M059J (cell line): ENCODE measurements at regions not wholly inside any gene's neighbourhood (a gene's known extent, or its start where the extent isn't known, plus 50 kb on each side); places are given as distances from the start of the nearest gene placed in this dataset.

Experiments used
- DNase-seq: peaks from one replicate; pipeline ENCODE4 v3.0.0-alpha.2; 2012; ENCODE audit warnings: low read depth

DNA sequence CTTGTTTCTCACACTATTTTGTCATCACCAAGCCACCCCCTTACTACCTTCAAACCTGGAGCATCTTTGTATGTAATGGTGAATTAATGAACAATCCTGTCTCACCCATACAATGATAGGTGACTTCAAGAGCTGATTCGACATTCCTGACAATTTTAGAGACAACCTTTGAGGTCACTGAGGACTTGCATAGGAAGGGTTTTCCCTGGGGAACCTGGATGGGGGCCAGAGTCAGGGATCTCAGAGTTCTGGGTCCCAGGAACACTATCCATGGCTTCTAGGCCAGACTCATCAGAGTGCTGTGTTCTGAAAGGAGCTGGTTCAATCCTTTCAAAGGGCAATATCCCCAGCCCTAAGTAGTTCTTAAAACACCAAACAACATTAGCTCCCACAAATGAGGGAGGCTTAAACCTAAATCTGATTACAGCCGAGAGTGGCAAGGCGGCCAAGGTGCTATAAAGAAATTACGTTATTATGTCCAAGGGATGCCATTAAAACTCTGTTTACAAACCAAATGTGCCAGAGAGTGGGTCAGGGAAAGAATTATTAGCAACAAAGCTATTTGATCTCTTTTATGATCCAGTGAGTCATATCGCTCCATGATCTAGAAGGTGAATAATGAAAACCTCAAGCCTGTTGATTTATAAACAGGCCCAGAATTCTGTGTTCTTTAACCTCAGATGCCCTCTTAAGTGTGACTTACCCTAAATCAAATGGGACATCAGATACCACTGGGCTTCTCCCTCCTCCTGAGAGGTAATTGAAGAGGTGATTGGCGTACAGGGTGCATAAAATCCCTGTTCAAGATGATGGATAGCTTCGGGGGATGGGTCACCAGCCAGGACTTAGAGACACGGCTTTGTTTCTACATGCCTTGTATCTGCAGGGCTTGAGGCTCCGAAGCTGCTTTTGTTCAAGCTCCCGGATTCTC lies 230.2 kb upstream of the TBX3 start:
- DNase-seq = peak; percentile 99

- no peak for DNase-seq
Measured at GRCh38 chr12:114912811-114913210, 228.8 kb upstream of the TBX3 start.

DNA sequence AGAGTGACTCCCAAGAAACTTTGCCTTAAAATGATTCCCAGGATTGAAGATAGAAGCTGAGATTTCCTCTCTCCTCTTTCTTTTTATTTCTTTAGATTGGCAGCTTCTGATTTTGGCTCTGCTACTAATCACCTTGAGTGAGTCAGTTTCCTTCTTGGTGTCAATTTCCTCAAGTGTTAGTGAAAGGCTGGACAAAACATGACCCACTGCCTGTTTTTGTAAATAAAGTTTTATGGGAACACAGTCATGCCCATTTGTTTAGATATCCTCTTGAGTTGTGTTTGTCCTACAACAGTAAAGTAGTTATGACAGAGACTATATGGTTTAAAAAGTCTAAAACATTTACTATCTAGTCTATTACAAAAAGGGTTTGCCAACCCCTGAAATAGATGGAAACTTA lies 227.2 kb upstream of the TBX3 start:
- DNase-seq = peak; percentile 74

DNA sequence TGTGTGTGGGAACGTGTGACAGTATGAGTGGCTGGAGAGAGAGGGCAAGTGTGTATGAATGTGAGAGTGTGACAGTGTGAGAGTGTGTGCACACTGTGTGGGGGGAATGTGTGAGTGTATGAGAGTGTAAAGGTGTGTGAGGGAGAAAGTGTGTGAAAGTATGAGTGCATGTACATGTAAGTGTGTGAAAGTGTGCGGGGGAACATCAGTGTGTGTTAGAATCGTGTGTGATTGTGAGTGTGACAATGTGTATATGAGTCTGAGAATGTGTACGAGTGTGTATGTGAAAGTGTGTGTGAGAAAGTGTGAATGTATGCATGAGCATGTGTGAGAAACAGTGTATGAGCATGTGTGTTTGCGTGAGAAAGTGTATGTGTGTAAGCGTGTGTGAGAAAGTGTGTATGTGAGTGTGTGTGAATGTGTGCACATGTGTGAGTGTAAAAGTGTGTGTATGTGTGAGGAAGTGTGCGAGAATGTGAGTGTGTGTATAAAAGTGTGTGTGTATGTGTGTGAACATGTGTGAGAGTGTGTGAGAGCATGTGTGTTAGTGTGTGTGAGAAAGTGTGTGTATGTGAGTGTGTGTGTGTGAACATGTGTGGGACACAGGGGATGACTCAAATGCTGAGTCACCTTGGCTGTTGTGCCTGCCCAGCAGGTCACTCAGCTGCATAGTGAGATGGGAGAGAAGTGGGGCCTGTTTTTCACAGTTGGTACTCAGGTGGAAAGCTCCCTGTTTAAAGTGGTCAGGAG lies 220.5 kb upstream of the TBX3 start:
- DNase-seq = peak; percentile 77

DNA sequence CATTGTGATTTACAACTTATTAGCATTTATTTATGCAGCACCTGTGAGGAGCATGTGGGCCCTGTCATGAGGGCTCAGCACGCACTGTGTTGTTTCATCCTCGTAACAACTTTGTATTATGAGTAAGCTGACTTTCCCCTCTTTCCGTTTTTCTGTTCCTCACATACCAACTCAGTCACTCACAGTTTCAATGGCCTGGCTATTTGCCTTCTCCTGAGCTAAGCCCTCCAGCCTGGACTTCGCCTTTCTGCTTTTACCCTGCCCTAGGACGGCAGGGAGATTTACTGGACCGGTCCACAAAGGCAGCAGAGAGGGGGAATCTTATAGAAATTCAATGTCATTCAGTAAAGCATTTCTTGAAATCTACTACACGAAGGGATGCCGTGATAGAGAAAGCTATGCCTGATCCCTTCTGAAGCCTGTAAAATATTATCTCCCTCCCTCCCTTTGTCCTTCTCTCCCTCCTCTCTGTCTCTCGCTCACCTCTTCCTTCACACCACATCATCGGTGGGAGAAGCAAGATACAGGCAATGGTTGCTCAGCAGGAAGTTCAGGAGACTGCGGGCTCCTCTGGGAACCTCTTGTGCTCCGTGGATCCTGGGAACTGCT lies 219.2 kb upstream of the TBX3 start:
- DNase-seq = peak; percentile 94

DNA sequence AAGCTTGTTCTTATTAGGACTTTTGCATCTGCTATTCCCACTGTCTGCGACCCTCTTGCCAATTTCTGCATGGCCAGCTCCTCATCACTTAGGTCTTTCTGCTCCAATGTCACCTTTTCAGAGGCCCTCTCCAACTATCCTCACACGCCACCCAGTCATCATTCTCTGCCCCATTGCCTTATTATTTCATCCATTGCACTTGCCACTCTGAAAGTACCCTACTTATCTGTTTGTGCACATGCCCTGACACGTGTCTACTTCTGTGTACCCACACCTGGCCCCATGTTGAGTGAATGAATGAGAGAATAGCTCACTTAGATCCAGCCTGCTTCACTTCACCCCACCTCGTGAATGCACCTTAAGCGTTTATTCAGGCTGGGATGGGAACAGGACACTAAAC lies 218.7 kb upstream of the TBX3 start:
- no peak for DNase-seq

GRCh38 chr12:114901316-114901715 lies 217.3 kb upstream of the TBX3 start:
- DNase-seq = peak; percentile 64

- no peak for DNase-seq
Measured at GRCh38 chr12:114898159-114898558, 214.2 kb upstream of the TBX3 start.

GRCh38 chr12:114895827-114896226 lies 211.9 kb upstream of the TBX3 start:
- peak; percentile 80 for DNase-seq

GRCh38 chr12:114895081-114895480 lies 211.1 kb upstream of the TBX3 start:
- DNase-seq = no peak

GRCh38 chr12:114894076-114894475 lies 210.1 kb upstream of the TBX3 start:
- DNase-seq = no peak

- DNase-seq = no peak
Measured at GRCh38 chr12:114888928-114889584, 205.1 kb upstream of the TBX3 start.

DNA sequence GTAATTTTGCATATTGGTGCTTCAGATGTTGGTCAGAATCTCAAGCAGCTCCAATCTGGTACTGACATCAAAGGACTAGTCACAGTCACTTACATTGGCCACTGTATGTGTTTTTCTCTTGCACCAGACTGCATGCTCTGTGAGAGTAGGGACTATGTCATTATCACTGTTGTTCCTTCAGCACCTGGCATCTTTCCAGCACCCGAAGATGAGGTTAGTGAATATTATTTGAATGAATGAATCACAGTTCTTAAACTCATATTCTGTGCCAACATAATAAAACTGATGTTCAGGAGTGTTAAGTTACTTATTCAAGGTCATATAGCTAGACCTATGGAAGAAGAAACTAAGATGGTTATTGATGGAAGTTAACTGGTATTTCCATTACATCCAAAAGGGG lies 204.5 kb upstream of the TBX3 start:
- DNase-seq = peak; percentile 72

DNA sequence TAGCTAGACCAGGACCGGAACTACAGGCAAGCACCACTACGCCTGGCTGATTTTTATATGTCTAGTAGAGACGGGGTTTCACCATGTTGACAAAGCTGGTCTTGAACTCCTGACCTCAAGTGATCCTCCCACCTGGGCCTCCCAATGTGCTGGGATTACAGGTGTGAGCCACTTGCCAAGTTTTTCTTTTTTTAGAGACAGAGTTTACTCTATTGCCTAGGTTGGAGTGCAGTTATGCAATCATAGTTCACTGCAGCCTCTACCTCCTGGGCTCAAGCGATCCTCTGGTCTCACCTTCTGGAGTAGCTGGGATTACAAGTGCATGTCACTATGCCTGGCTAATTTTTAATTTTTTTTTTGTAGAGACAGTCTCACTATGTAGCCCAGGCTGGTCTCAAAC lies 201.5 kb upstream of the TBX3 start:
- DNase-seq = no peak

DNA sequence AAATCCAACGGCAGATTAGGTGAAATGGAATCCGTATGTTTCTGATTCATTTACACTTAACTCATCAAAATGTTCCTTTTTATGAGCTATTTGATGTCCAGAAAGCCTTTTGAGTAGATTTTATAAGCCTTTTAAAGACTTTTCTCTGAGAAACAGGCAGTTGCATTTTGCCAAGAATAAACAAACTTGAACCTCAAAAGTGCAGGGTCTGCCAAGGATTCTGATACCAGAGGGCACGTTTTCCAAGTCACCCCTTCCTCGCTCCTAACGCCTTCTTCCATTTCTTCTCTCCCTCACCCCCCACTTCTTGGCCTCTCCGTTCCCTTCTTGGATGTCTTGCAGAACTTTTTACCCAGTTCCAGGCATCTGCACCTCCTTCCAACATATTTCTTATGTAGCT lies 200.6 kb upstream of the TBX3 start:
- DNase-seq = peak; percentile 70

DNA sequence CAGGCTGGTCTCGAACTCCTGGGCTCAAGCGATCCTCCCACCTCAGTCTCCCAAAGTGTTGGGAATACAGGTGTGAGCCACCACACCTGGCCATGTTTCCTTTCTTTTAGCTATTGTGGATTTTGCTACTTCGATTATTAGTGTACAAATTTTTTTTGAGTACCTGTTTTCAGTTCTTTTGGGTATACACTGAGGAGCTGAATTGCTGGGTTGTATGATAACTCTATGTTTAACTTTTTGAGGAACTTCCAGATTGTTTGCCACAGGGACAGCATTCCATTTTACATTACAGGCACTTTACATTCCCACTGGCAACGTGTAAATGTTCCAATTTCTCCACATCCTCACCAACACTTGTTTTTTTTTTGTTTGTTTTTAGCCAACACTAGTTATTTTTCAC lies 198.1 kb upstream of the TBX3 start:
- DNase-seq = no peak

- no peak for DNase-seq
Measured at GRCh38 chr12:114879354-114879753, 195.4 kb upstream of the TBX3 start.

DNA sequence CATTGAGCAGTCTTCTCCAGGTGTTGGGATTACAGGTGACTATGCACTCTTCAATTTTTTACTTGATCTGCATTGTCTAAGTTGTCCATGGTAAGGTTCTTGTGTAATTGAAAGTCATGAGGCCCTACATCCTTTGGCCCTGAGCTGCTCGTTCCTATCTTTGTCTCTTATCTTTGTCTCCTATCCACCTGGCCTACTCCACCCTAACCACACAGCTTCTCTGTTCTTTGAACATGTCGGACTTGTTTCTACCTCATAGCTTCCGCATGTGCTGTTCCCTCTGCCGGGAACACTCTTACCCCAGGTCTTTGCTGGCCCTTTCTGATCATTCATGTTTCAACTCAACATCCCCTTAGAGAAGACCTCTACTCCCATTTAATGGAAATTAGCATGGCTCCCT lies 194.8 kb upstream of the TBX3 start:
- DNase-seq = no peak

- no peak for DNase-seq
Measured at GRCh38 chr12:114876968-114877680, 193.1 kb upstream of the TBX3 start.

- DNase-seq = no peak
Measured at GRCh38 chr12:114875313-114875712, 191.3 kb upstream of the TBX3 start.

GRCh38 chr12:114873656-114874055 lies 189.7 kb upstream of the TBX3 start:
- no peak for DNase-seq
